ENCODE measurements at regions not wholly inside any gene's neighbourhood (a gene's known extent, or its start where the extent isn't known, plus 50 kb on each side); places are given as distances from the start of the nearest gene placed in this dataset.

- DNase-seq, result no peak
Observed at GRCh38 chr7:111676167-111676566, 113.9 kb upstream of the IMMP2L start.

GRCh38 chr7:111672901-111673300 lies 110.6 kb upstream of the IMMP2L start:
- DNase-seq, result no peak

GRCh38 chr7:111671927-111672326 lies 109.6 kb upstream of the IMMP2L start:
- no peak for DNase-seq

- DNase-seq, result no peak
Observed at GRCh38 chr7:111668711-111669110, 106.4 kb upstream of the IMMP2L start.

GRCh38 chr7:111667488-111667887 lies 105.2 kb upstream of the IMMP2L start:
- no peak for DNase-seq

GRCh38 chr7:111666260-111666659 lies 104.0 kb upstream of the IMMP2L start:
- DNase-seq, result no peak

GRCh38 chr7:111663771-111664170 lies 101.5 kb upstream of the IMMP2L start:
- DNase-seq, result no peak

GRCh38 chr7:111662386-111662785 lies 100.1 kb upstream of the IMMP2L start:
- no peak for DNase-seq

- no peak for DNase-seq
Observed at GRCh38 chr7:111660478-111660877, 98.2 kb upstream of the IMMP2L start.

GRCh38 chr7:111658546-111658945 lies 96.3 kb upstream of the IMMP2L start:
- DNase-seq, result no peak

- no peak for DNase-seq
Observed at GRCh38 chr7:111657018-111657417, 94.7 kb upstream of the IMMP2L start.

GRCh38 chr7:111654343-111654742 lies 92.1 kb upstream of the IMMP2L start:
- DNase-seq, result no peak

- no peak for DNase-seq
Observed at GRCh38 chr7:111653846-111654245, 91.6 kb upstream of the IMMP2L start.

- no peak for DNase-seq
Observed at GRCh38 chr7:111650456-111650999, 88.2 kb upstream of the IMMP2L start.

GRCh38 chr7:111647881-111648280 lies 85.6 kb upstream of the IMMP2L start:
- DNase-seq, result no peak

- DNase-seq, result peak; percentile 27
Observed at GRCh38 chr7:111644595-111644994, 82.3 kb upstream of the IMMP2L start.

GRCh38 chr7:111642373-111642772 lies 80.1 kb upstream of the IMMP2L start:
- no peak for DNase-seq

- DNase-seq, result no peak
Observed at GRCh38 chr7:111640416-111640815, 78.1 kb upstream of the IMMP2L start.

- DNase-seq, result no peak
Observed at GRCh38 chr7:111639934-111640333, 77.6 kb upstream of the IMMP2L start.

- DNase-seq, result no peak
Observed at GRCh38 chr7:111638078-111638477, 75.8 kb upstream of the IMMP2L start.

GRCh38 chr7:111633878-111634277 lies 71.6 kb upstream of the IMMP2L start:
- DNase-seq, result no peak

- no peak for DNase-seq
Observed at GRCh38 chr7:111630862-111631261, 68.6 kb upstream of the IMMP2L start.

- no peak for DNase-seq
Observed at GRCh38 chr7:111622084-111622483, 59.8 kb upstream of the IMMP2L start.

Measured in stimulated activated CD4-positive, alpha-beta T cell treated with anti-CD3 and anti-CD28 coated beads, Interleukin-15, amount 100 ng/mL, for 24 hours (primary cell).